CD14-positive monocyte (primary cell): ENCODE measurements at regions not wholly inside any gene's neighbourhood (a gene's known extent, or its start where the extent isn't known, plus 50 kb on each side); places are given as distances from the start of the nearest gene placed in this dataset.

ENCODE experiments used
- DNase-seq, 3 donors: peaks; one replicate each; pipeline ENCODE4 v3.0.0-alpha.2; 2011 to 2022
- H2AFZ ChIP-seq: 2 replicates; pipeline ENCODE4 v1.6.0; 2012; ENCODE audit warnings: mild to moderate bottlenecking, low read depth, low read length, inconsistent platforms; ENCODE audit not compliant: insufficient read depth, poor library complexity, severe bottlenecking
- H3K27ac ChIP-seq, 2 donors: 1 replicate in 1 of 2; 2 replicates in 1 of 2; pipeline ENCODE4 v1.5.1; 2012 to 2013; ENCODE audit warnings: low read length in 2 of 2, control low read depth in 1 of 2, inconsistent platforms in 1 of 2, low read depth in 1 of 2, mild to moderate bottlenecking in 1 of 2
- H3K27me3 ChIP-seq, 2 donors: one replicate each; pipeline versions ENCODE4 v1.6.0 to v1.6.1; 2011 to 2013; ENCODE audit warnings: low read length in 2 of 2; ENCODE audit not compliant: control insufficient read depth in 2 of 2, insufficient read depth in 2 of 2
- H3K36me3 ChIP-seq, 2 donors: replicated peaks in 1 of 2; 1 replicate in 1 of 2; 2 replicates in 1 of 2; pipeline versions ENCODE4 v1.5.1 to v1.6.1; 2012 to 2013; ENCODE audit warnings: low read length in 2 of 2, control low read depth in 1 of 2, inconsistent platforms in 1 of 2, mild to moderate bottlenecking in 1 of 2; ENCODE audit not compliant: insufficient read depth in 2 of 2, control insufficient read depth in 1 of 2
- H3K4me1 ChIP-seq, 2 donors: 1 replicate in 1 of 2; 2 replicates in 1 of 2; pipeline versions ENCODE4 v1.5.1 to v1.6.1; 2012 to 2013; ENCODE audit warnings: low read length in 2 of 2, control low read depth in 1 of 2, inconsistent platforms in 1 of 2, mild to moderate bottlenecking in 1 of 2, moderate library complexity in 1 of 2; ENCODE audit not compliant: insufficient read depth in 2 of 2, control insufficient read depth in 1 of 2
- H3K4me2 ChIP-seq: replicated peaks from 2 replicates; pipeline ENCODE3; 2012; ENCODE audit warnings: low read length, moderate library complexity, mild to moderate bottlenecking; ENCODE audit not compliant: poor library complexity, severe bottlenecking; ENCODE audit errors: extremely low read depth
- H3K4me3 ChIP-seq, 3 experiments: fragments of 200-600 bp in 1 of 3; sonication (generic) in 1 of 3; replicated peaks in 1 of 3; 1 replicate in 2 of 3; 2 replicates in 1 of 3; pipeline ENCODE4 v1.5.1; 2011 to 2013; ENCODE audit warnings: low read length in 3 of 3, mild to moderate bottlenecking in 3 of 3, control low read depth in 2 of 3, low read depth in 2 of 3, inconsistent platforms in 1 of 3, moderate library complexity in 1 of 3
- H3K79me2 ChIP-seq: 2 replicates; pipeline ENCODE4 v1.6.0; 2012; ENCODE audit warnings: mild to moderate bottlenecking, control low read depth, inconsistent platforms, low read length, moderate library complexity; ENCODE audit not compliant: insufficient read depth
- H3K9ac ChIP-seq: 2 replicates; pipeline ENCODE4 v1.6.0; 2017; ENCODE audit warnings: low read length, mild to moderate bottlenecking; ENCODE audit not compliant: insufficient read depth, poor library complexity, severe bottlenecking
- H3K9me3 ChIP-seq, 2 donors: replicated peaks in 1 of 2; 1 replicate in 1 of 2; 2 replicates in 1 of 2; pipeline versions ENCODE4 v1.5.1 to v1.6.1; 2012 to 2013; ENCODE audit warnings: low read length in 2 of 2, control low read depth in 1 of 2; ENCODE audit not compliant: control insufficient read depth in 1 of 2, insufficient read depth in 1 of 2
- H4K20me1 ChIP-seq: 2 replicates; pipeline ENCODE4 v1.6.0; 2012; ENCODE audit warnings: mild to moderate bottlenecking, low read length, control low read depth, moderate library complexity; ENCODE audit not compliant: insufficient read depth
- H3K27ac Mint-ChIP-seq, 7 donors: one replicate each; pipeline ENCODE4 v1.8.0; 2020; ENCODE audit warnings: mild to moderate bottlenecking in 7 of 7, mixed read lengths in 7 of 7, moderate library complexity in 6 of 7, inconsistent platforms in 2 of 7
- H3K27me3 Mint-ChIP-seq, 3 donors: one replicate each; pipeline ENCODE4 v1.8.0; 2021 to 2022; ENCODE audit warnings: low read depth in 3 of 3, mild to moderate bottlenecking in 3 of 3, mixed read lengths in 3 of 3, moderate library complexity in 3 of 3, inconsistent platforms in 1 of 3
- H3K36me3 Mint-ChIP-seq, 2 donors: one replicate each; pipeline ENCODE4 v1.8.0; 2020; ENCODE audit warnings: mixed read lengths in 2 of 2, inconsistent platforms in 1 of 2, mild to moderate bottlenecking in 1 of 2
- H3K4me1 Mint-ChIP-seq: one replicate; pipeline ENCODE4 v1.8.0; 2020; ENCODE audit warnings: mild to moderate bottlenecking, mixed read lengths
- H3K4me3 Mint-ChIP-seq, 2 donors: one replicate each; pipeline ENCODE4 v1.8.0; 2020; ENCODE audit warnings: mild to moderate bottlenecking in 2 of 2, mixed read lengths in 2 of 2, moderate library complexity in 1 of 2
- H3K9me3 Mint-ChIP-seq, 7 donors: one replicate each; pipeline ENCODE4 v1.8.0; 2020 to 2022; ENCODE audit warnings: mixed read lengths in 7 of 7, mild to moderate bottlenecking in 6 of 7, moderate library complexity in 6 of 7, inconsistent platforms in 2 of 7
- CTCF ChIP-seq: fragments of 200-600 bp; IDR thresholded peaks from one replicate; pipeline ENCODE4 v1.8.0; 2022; ENCODE audit warnings: antibody characterized with exemption, mild to moderate bottlenecking
- WGBS: methylation state at CpG from one replicate; pipeline ENCODE4 v1.1.5; 2013; ENCODE audit warnings: missing lambda C conversion rate; ENCODE audit not compliant: insufficient coverage; 5-methylcytosine and 5-hydroxymethylcytosine counted together
- intact Hi-C, 2 donors: fragments of 100-400 bp; cut with micrococcal nuclease; formaldehyde crosslinking; loops; one replicate each; pipeline versions ENCODE4 v1.15.0 to v1.15.1; 2023

- peaks cover 7% of the 10 kb centered on the region for H3K4me1 Mint-ChIP-seq
- intact Hi-C loops: no loop called here
- H3K79me2 ChIP-seq: no peaks in the 10 kb centered on the region
- H3K4me2 ChIP-seq: no peak overlapping the region
- H3K36me3 Mint-ChIP-seq: no peaks in the 10 kb centered on the region
- peak overlapping the region in 1 of 2 donors; percentile 41 for H3K4me3 Mint-ChIP-seq
- WGBS: 94% methylated on average over 2 of the region's 2 CpGs
- no peaks in the 10 kb centered on the region for H4K20me1 ChIP-seq
- no peak overlapping the region for H3K4me3 ChIP-seq
- no peak overlapping the region for H2AFZ ChIP-seq
- no peak for DNase-seq
- no peaks in the 10 kb centered on the region for H3K27me3 ChIP-seq
- H3K4me1 ChIP-seq: peaks cover 7 to 11% of the 10 kb centered on the region in 2 donors
- peaks cover 0 to 3% (median 0%) of the 10 kb centered on the region in 7 donors for H3K9me3 Mint-ChIP-seq
- no peak overlapping the region for H3K27ac Mint-ChIP-seq
- no peaks in the 10 kb centered on the region for H3K9me3 ChIP-seq
- no peak for TF ChIP-seq CTCF
- peaks cover 12 to 14% (median 14%) of the 10 kb centered on the region in 3 donors for H3K27me3 Mint-ChIP-seq
- H3K36me3 ChIP-seq: no peaks in the 10 kb centered on the region
- H3K9ac ChIP-seq: no peak overlapping the region
- H3K27ac ChIP-seq: no peak overlapping the region
Observed at GRCh38 chr16:14011001-14011400, 60.1 kb upstream of the MRTFB start.

GRCh38 chr16:14011846-14012245 is 59.3 kb upstream of the MRTFB start:
- TF ChIP-seq CTCF: no peak
- H3K27me3 Mint-ChIP-seq: peaks cover 8 to 15% (median 14%) of the 10 kb centered on the region in 3 donors
- no peak for DNase-seq
- Histone ChIP-seq H3K27ac (no peak overlapping the region), H3K9me3 (no peaks in the 10 kb centered on the region), H3K4me2 (no peak overlapping the region), H3K4me3 (no peak overlapping the region), H4K20me1 (no peaks in the 10 kb centered on the region), H3K36me3 (no peaks in the 10 kb centered on the region), H3K79me2 (no peaks in the 10 kb centered on the region), H3K27me3 (no peaks in the 10 kb centered on the region), H3K9ac (no peak overlapping the region), H3K4me1 (peaks cover 11 to 20% of the 10 kb centered on the region in 2 donors), H2AFZ (no peak overlapping the region)
- H3K4me3 Mint-ChIP-seq: no peak overlapping the region
- no peaks in the 10 kb centered on the region for H3K36me3 Mint-ChIP-seq
- H3K4me1 Mint-ChIP-seq: peaks cover 12% of the 10 kb centered on the region
- WGBS: 90% methylated on average over 2 of the region's 6 CpGs
- intact Hi-C loops: no loop called here
- peaks cover 0 to 3% (median 0%) of the 10 kb centered on the region in 7 donors for H3K9me3 Mint-ChIP-seq
- H3K27ac Mint-ChIP-seq: no peak overlapping the region
